Neural cell (in vitro differentiated cells): ENCODE measurements at regions not wholly inside any gene's neighbourhood (a gene's known extent, or its start where the extent isn't known, plus 50 kb on each side); places are given as distances from the start of the nearest gene placed in this dataset.

Experiments used
- H2AFZ ChIP-seq: fragments of 200-600, 300-800 bp; sonication (generic), shearing (Covaris generic); 2 replicates; pipeline ENCODE4 v1.6.0; 2014; ENCODE audit warnings: low read depth, mild to moderate bottlenecking, antibody characterized with exemption, low read length, moderate library complexity
- H3F3A ChIP-seq: fragments of 200-600 bp; shearing (Covaris generic); 2 replicates; pipeline ENCODE4 v1.6.1; 2016; ENCODE audit warnings: mild to moderate bottlenecking, moderate library complexity, mixed read lengths, antibody characterized with exemption, low read length; ENCODE audit not compliant: insufficient read depth, poor library complexity, severe bottlenecking
- H3K27ac ChIP-seq: fragments of 200-600, 300-800 bp; sonication (generic), shearing (Covaris generic); 2 replicates; pipeline ENCODE4 v1.5.1; 2014; ENCODE audit warnings: mild to moderate bottlenecking, low read length, moderate library complexity
- H3K27me3 ChIP-seq: fragments of 300-800, 200-600 bp; sonication (generic), shearing (Covaris generic); 2 replicates; pipeline ENCODE4 v1.6.0; 2014; ENCODE audit warnings: mild to moderate bottlenecking, low read depth, low read length, moderate library complexity; ENCODE audit not compliant: insufficient read depth
- H3K36me3 ChIP-seq: fragments of 300-800, 200-600 bp; sonication (generic), shearing (Covaris generic); 2 replicates; pipeline ENCODE4 v1.5.1; 2014; ENCODE audit warnings: mild to moderate bottlenecking, antibody characterized with exemption, low read length, moderate library complexity; ENCODE audit not compliant: insufficient read depth
- H3K4me2 ChIP-seq: fragments of 300-800, 200-600 bp; sonication (generic), shearing (Covaris generic); 2 replicates; pipeline ENCODE4 v1.6.0; 2014; ENCODE audit warnings: mild to moderate bottlenecking, low read length
- H3K4me3 ChIP-seq: fragments of 300-800, 200-600 bp; sonication (generic), shearing (Covaris generic); 2 replicates; pipeline ENCODE4 v1.5.1; 2014; ENCODE audit warnings: mild to moderate bottlenecking, low read length, moderate library complexity
- H3K79me2 ChIP-seq: fragments of 200-600 bp; shearing (Covaris generic); replicated peaks from 2 replicates; pipeline ENCODE4 v1.6.0; 2014; ENCODE audit warnings: mild to moderate bottlenecking, low read length, moderate library complexity; ENCODE audit not compliant: insufficient read depth
- H3K9ac ChIP-seq: fragments of 300-800, 200-600 bp; sonication (generic), shearing (Covaris generic); 2 replicates; pipeline ENCODE4 v1.6.1; 2016; ENCODE audit warnings: mild to moderate bottlenecking, low read length, mixed read lengths
- H3K9me2 ChIP-seq: fragments of 200-600 bp; shearing (Covaris generic); 2 replicates; pipeline ENCODE4 v1.6.1; 2016; ENCODE audit warnings: mild to moderate bottlenecking, low read length, mixed read lengths; ENCODE audit not compliant: insufficient read depth
- H3K9me3 ChIP-seq: fragments of 200-600, 300-800 bp; sonication (generic), shearing (Covaris generic); 2 replicates; pipeline ENCODE4 v1.6.1; 2016; ENCODE audit warnings: mild to moderate bottlenecking, mixed run types, low read length, moderate library complexity, mixed read lengths
- H4K20me1 ChIP-seq: fragments of 200-600 bp; shearing (Covaris generic); 2 replicates; pipeline ENCODE4 v1.6.1; 2016; ENCODE audit warnings: mild to moderate bottlenecking, mixed run types; ENCODE audit not compliant: insufficient read depth
- CTCF ChIP-seq: fragments of 450-650 bp; IDR thresholded peaks from 2 replicates; pipeline ENCODE4 v1.5.1; 2014; ENCODE audit warnings: antibody characterized with exemption, mild to moderate bottlenecking, moderate library complexity; ENCODE audit not compliant: poor library complexity, severe bottlenecking
- EP300 ChIP-seq: fragments of 450-650 bp; conservative IDR thresholded peaks from 2 replicates; pipeline ENCODE4 v1.6.1; 2014; ENCODE audit warnings: antibody characterized with exemption, mild to moderate bottlenecking, moderate library complexity; ENCODE audit not compliant: poor library complexity, severe bottlenecking
- EZH2 ChIP-seq: fragments of 200-600, 300-800 bp; shearing (Covaris generic), sonication (generic); IDR thresholded peaks from 2 replicates; pipeline ENCODE4 v1.6.1; 2014; ENCODE audit warnings: antibody characterized with exemption, low read length, borderline replicate concordance, mild to moderate bottlenecking; ENCODE audit not compliant: insufficient read depth, poor library complexity, severe bottlenecking
- MXI1 ChIP-seq: fragments of 450-650 bp; conservative IDR thresholded peaks from 2 replicates; pipeline ENCODE4 v1.6.1; 2014; ENCODE audit warnings: antibody characterized with exemption, mild to moderate bottlenecking; ENCODE audit not compliant: poor library complexity, severe bottlenecking
- POLR2AphosphoS5 ChIP-seq: IDR thresholded peaks from 2 replicates; pipeline ENCODE4 v1.6.1; 2012
- RAD21 ChIP-seq: fragments of 450-650 bp; conservative IDR thresholded peaks from 2 replicates; pipeline ENCODE4 v1.6.1; 2014; ENCODE audit warnings: antibody characterized with exemption, mild to moderate bottlenecking, moderate library complexity
- REST ChIP-seq: IDR thresholded peaks from 2 replicates; pipeline ENCODE4 v1.6.1; 2012; ENCODE audit warnings: borderline replicate concordance
- SMC3 ChIP-seq: fragments of 450-650 bp; conservative IDR thresholded peaks from 2 replicates; pipeline ENCODE4 v1.6.1; 2014; ENCODE audit warnings: antibody characterized with exemption, mild to moderate bottlenecking, moderate library complexity; ENCODE audit not compliant: poor library complexity
- TAF1 ChIP-seq: IDR thresholded peaks from 2 replicates; pipeline ENCODE4 v1.6.1; 2012; ENCODE audit warnings: low read depth

- Histone ChIP-seq H4K20me1 (no peaks in the 10 kb centered on the region), H3K27ac (no peak overlapping the region), H3K4me3 (no peak overlapping the region), H3K9ac (no peak overlapping the region), H2AFZ (no peak overlapping the region), H3K79me2 (no peaks in the 10 kb centered on the region), H3K4me2 (no peak overlapping the region), H3K9me3 (no peaks in the 10 kb centered on the region), H3K36me3 (no peaks in the 10 kb centered on the region), H3F3A (no peaks in the 10 kb centered on the region), H3K27me3 (no peaks in the 10 kb centered on the region), H3K9me2 (no peaks in the 10 kb centered on the region)
- no peak for TF ChIP-seq REST
- TF ChIP-seq TAF1 = no peak
- TF ChIP-seq CTCF = no peak
- no peak for TF ChIP-seq POLR2AphosphoS5
- no peak for TF ChIP-seq EZH2
Measured at GRCh38 chr10:57790703-57791102, 477.0 kb downstream of the IPMK start.

- Histone ChIP-seq H3K27me3 (no peaks in the 10 kb centered on the region), H4K20me1 (no peaks in the 10 kb centered on the region), H3F3A (no peaks in the 10 kb centered on the region), H3K9me2 (no peaks in the 10 kb centered on the region), H3K4me2 (no peak overlapping the region), H3K27ac (no peak overlapping the region), H3K36me3 (no peaks in the 10 kb centered on the region), H3K4me3 (no peak overlapping the region), H3K9me3 (no peaks in the 10 kb centered on the region), H2AFZ (no peak overlapping the region), H3K79me2 (no peaks in the 10 kb centered on the region), H3K9ac (no peak overlapping the region)
- TF ChIP-seq RAD21 = no peak
- TF ChIP-seq REST = no peak
- TF ChIP-seq EZH2 = no peak
- TF ChIP-seq MXI1 = no peak
- TF ChIP-seq SMC3 = no peak
- TF ChIP-seq POLR2AphosphoS5 = no peak
- TF ChIP-seq EP300 = no peak
- TF ChIP-seq CTCF = no peak
- TF ChIP-seq TAF1 = no peak
Measured at GRCh38 chr10:57788117-57788516, 479.6 kb downstream of the IPMK start.
